Endothelial cell of umbilical vein (primary cell): ENCODE measurements at regions not wholly inside any gene's neighbourhood (a gene's known extent, or its start where the extent isn't known, plus 50 kb on each side); places are given as distances from the start of the nearest gene placed in this dataset.

ENCODE experiments used
- BruUV-seq: library from RNA; stranded (reverse); fragments of 400-500 nt; replicated peaks from 2 replicates; lab custom pipeline; 2021; lab: Mats Ljungman, UMichigan
- CTCF ChIA-PET: fragments of 300-600, 350-600 bp; sonication (Branson Sonifier 250); formaldehyde crosslinking; loops from one replicate; lab custom pipeline; 2021; ENCODE audit warnings: antibody characterized with exemption, inconsistent platforms; lab: Charles Lee
- POLR2A ChIA-PET: fragments of 300-600, 350-600 bp; sonication (Branson Sonifier 250); formaldehyde crosslinking; loops from one replicate; lab custom pipeline; 2021; ENCODE audit warnings: antibody characterized with exemption, inconsistent platforms; lab: Charles Lee
- DNase-seq: peaks from one replicate; pipeline ENCODE4 v3.0.0-alpha.2; 2011; ENCODE audit warnings: low read depth, low spot score
- FAIRE-seq: peaks from 2 replicates; lab custom pipeline; 2011; peaks lifted over from hg19 to GRCh38; lab: Jason Lieb, UNC
- H2AFZ ChIP-seq: 2 replicates; pipeline ENCODE4 v1.6.0; 2012; ENCODE audit warnings: low read depth, low read length, control low read depth, inconsistent platforms
- H3K27ac ChIP-seq: 2 replicates; pipeline ENCODE4 v1.5.1; 2011; ENCODE audit warnings: low read depth, mild to moderate bottlenecking, control low read depth, low read length, moderate library complexity; ENCODE audit not compliant: insufficient read depth
- H3K27me3 ChIP-seq, 2 experiments: 2 replicates each; pipeline versions ENCODE4 v1.6.0 to v1.6.1; 2011; ENCODE audit warnings: low read length in 2 of 2, mixed read lengths in 1 of 2; ENCODE audit not compliant: control insufficient read depth in 2 of 2, insufficient read depth in 2 of 2
- H3K36me3 ChIP-seq, 2 experiments: 2 replicates in 1 of 2; 3 replicates in 1 of 2; pipeline ENCODE4 v1.5.1; 2011; ENCODE audit warnings: low read length in 2 of 2, mild to moderate bottlenecking in 1 of 2, moderate library complexity in 1 of 2; ENCODE audit not compliant: control insufficient read depth in 2 of 2, insufficient read depth in 2 of 2; ENCODE audit errors: extremely low read depth in 1 of 2
- H3K4me1 ChIP-seq: 3 replicates; pipeline ENCODE4 v1.5.1; 2011; ENCODE audit warnings: mild to moderate bottlenecking, low read length; ENCODE audit not compliant: control insufficient read depth, insufficient read depth; ENCODE audit errors: extremely low read depth
- H3K4me2 ChIP-seq: 2 replicates; pipeline ENCODE4 v1.6.1; 2011; ENCODE audit warnings: low read length, control low read depth, mixed read lengths; ENCODE audit not compliant: insufficient read depth
- H3K4me3 ChIP-seq, 3 experiments: fragments of 200-600 bp in 1 of 3; sonication (generic), shearing (Covaris generic) in 1 of 3; replicated peaks in 1 of 3; 2 replicates each; pipeline ENCODE4 v1.5.1; 2011 to 2016; ENCODE audit warnings: control low read depth in 3 of 3, low read length in 3 of 3, mild to moderate bottlenecking in 2 of 3, inconsistent platforms in 1 of 3, low read depth in 1 of 3, moderate library complexity in 1 of 3; ENCODE audit not compliant: insufficient read depth in 1 of 3
- H3K79me2 ChIP-seq: 2 replicates; pipeline ENCODE4 v1.6.0; 2012; ENCODE audit warnings: low read length, inconsistent platforms; ENCODE audit not compliant: control insufficient read depth, insufficient read depth
- H3K9ac ChIP-seq: replicated peaks from 2 replicates; pipeline ENCODE3; 2011; ENCODE audit warnings: low read length, control low read depth; ENCODE audit not compliant: insufficient read depth; ENCODE audit errors: extremely low read depth
- H3K9me1 ChIP-seq: replicated peaks from 3 replicates; pipeline ENCODE4 v1.6.0; 2011; ENCODE audit warnings: mild to moderate bottlenecking, low read length; ENCODE audit not compliant: control insufficient read depth, insufficient read depth; ENCODE audit errors: extremely low read depth
- H3K9me3 ChIP-seq: replicated peaks from 2 replicates; pipeline ENCODE4 v1.5.1; 2012; ENCODE audit warnings: low read length, inconsistent platforms; ENCODE audit not compliant: control insufficient read depth, insufficient read depth
- H4K20me1 ChIP-seq: replicated peaks from 2 replicates; pipeline ENCODE3; 2011; ENCODE audit warnings: mild to moderate bottlenecking, low read length; ENCODE audit not compliant: control insufficient read depth, insufficient read depth; ENCODE audit errors: extremely low read depth
- CTCF ChIP-seq, 2 donors: IDR thresholded peaks; 1 replicate in 1 of 2; 2 replicates in 1 of 2; pipeline ENCODE4 v1.5.1; 2011; ENCODE audit warnings: low read length in 2 of 2, mild to moderate bottlenecking in 2 of 2, moderate library complexity in 2 of 2, control low read depth in 1 of 2, inconsistent platforms in 1 of 2, low read depth in 1 of 2; ENCODE audit not compliant: insufficient read depth in 1 of 2; ENCODE audit errors: extremely low read depth in 1 of 2
- EZH2 ChIP-seq: IDR thresholded peaks from 2 replicates; pipeline ENCODE4 v1.6.1; 2012; ENCODE audit warnings: borderline replicate concordance, low read depth, mild to moderate bottlenecking, moderate library complexity, low read length, inconsistent platforms; ENCODE audit not compliant: severe bottlenecking
- FOS ChIP-seq: IDR thresholded peaks from 2 replicates; pipeline ENCODE4 v1.6.1; 2011; ENCODE audit warnings: mild to moderate bottlenecking, low read length, moderate library complexity, borderline replicate concordance; ENCODE audit not compliant: insufficient read depth
- GATA2 ChIP-seq: IDR thresholded peaks from 2 replicates; pipeline ENCODE4 v1.7.0; 2011; ENCODE audit warnings: low read depth, mild to moderate bottlenecking, moderate library complexity, mixed read lengths, low read length; ENCODE audit not compliant: insufficient read length, insufficient read depth
- JUN ChIP-seq: IDR thresholded peaks from 2 replicates; pipeline ENCODE4 v1.6.1; 2011; ENCODE audit warnings: borderline replicate concordance, low read depth; ENCODE audit not compliant: insufficient read length, insufficient read depth
- MAX ChIP-seq: IDR thresholded peaks from 2 replicates; pipeline ENCODE4 v1.6.1; 2011; ENCODE audit not compliant: insufficient read depth, insufficient read length
- MYC ChIP-seq: IDR thresholded peaks from one replicate; pipeline ENCODE4 v1.6.1; 2011; ENCODE audit warnings: mild to moderate bottlenecking, low read depth, low read length
- POLR2A ChIP-seq: IDR thresholded peaks from 2 replicates; pipeline ENCODE4 v1.6.1; 2012; ENCODE audit warnings: low read depth, mild to moderate bottlenecking, control low read depth, low read length
- POLR2AphosphoS5 ChIP-seq: IDR thresholded peaks from 2 replicates; pipeline ENCODE4 v1.6.1; 2012; ENCODE audit warnings: low read depth, mild to moderate bottlenecking, control low read depth, low read length, moderate library complexity; ENCODE audit not compliant: insufficient read depth
- dilution Hi-C: fragments of 300-500 bp; cut with MboI; formaldehyde crosslinking; loops from one replicate; pipeline ENCODE4 v1.15.0; 2019; ENCODE audit warnings: low sequenced_read_pairs; ENCODE audit not compliant: extremely low pct_ligation_motif_present
- intact Hi-C: fragments of 100-400 bp; cut with micrococcal nuclease; formaldehyde crosslinking; loops from one replicate; pipeline ENCODE4 v1.10.0; 2022

- no peak overlapping the region for H3K4me3 ChIP-seq
- CTCF ChIA-PET = interaction anchor here (1.6 kb wide), 1 partner anchor 409 kb away, joined by 4 read pairs; no protein-coding TSS in a partner anchor
- H3K79me2 ChIP-seq = no peaks in the 10 kb centered on the region
- intact Hi-C loops = no loop called here
- H3K27me3 ChIP-seq = peaks cover 7 to 14% of the 10 kb centered on the region in 2 experiments
- H3K27ac ChIP-seq = no peak overlapping the region
- peak; percentile 24 for DNase-seq
- H3K9me1 ChIP-seq = no peaks in the 10 kb centered on the region
- no peak for TF ChIP-seq JUN
- no peak for TF ChIP-seq EZH2
- TF ChIP-seq POLR2A = no peak
- no peak for TF ChIP-seq CTCF (IDR thresholded peaks at IDR 0.05; ENCODE audit: extremely low read depth in 1 of 2, insufficient read depth in 1 of 2, low read depth in 1 of 2, low read length in 2 of 2)
- TF ChIP-seq GATA2 = no peak
- no peak for TF ChIP-seq MYC
- no peak for TF ChIP-seq MAX
- no peak for TF ChIP-seq POLR2AphosphoS5
- TF ChIP-seq FOS = no peak
- H4K20me1 ChIP-seq = no peaks in the 10 kb centered on the region
- no peaks in the 10 kb centered on the region for H3K9me3 ChIP-seq
- no TSS peak for BruUV-seq
- no peak for FAIRE-seq
- no peak overlapping the region for H3K4me2 ChIP-seq
- no peak overlapping the region for H3K9ac ChIP-seq
- dilution Hi-C loops = no loop called here
- H3K36me3 ChIP-seq = no peaks in the 10 kb centered on the region
- no peaks in the 10 kb centered on the region for H3K4me1 ChIP-seq
- POLR2A ChIA-PET = no interaction called here
- H2AFZ ChIP-seq = no peak overlapping the region
These were observed 150.2 kb downstream of the FOXD2 start for GRCh38 chr1:47587891-47588582.
